COLO668 (cell line): ENCODE measurements at regions not wholly inside any gene's neighbourhood (a gene's known extent, or its start where the extent isn't known, plus 50 kb on each side); places are given as distances from the start of the nearest gene placed in this dataset.
"Not testable (repeated sequence)": the region's sequence is repeated elsewhere in the genome, so short reads cannot be mapped to it uniquely, and the experiment has no call there.

Experiments used
- DNase-seq: peaks from one replicate; lab custom pipeline; 2025; ENCODE audit not compliant: unreplicated experiment; lab: John Stamatoyannopoulos, UW

DNA sequence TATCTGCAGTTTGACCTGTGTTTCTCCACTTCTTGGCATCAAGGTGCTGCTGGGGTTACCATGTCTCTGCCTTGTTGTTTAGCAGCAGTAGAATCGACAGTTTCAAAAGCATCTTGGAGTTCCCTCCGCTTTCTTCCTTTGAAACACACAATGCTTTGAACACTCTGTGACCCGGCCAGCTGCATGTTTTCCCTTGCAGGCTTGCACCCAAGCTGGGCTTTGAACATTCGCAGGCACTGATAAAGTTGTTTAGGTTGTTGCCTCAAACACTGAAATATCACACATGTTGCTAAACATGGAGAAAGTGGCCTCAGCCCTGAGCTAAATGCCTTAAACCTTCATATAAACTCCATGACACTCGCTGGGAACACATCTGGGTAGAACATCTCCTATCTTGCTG lies 251.7 kb downstream of the TSN start:
- DNase-seq = no peak

DNA sequence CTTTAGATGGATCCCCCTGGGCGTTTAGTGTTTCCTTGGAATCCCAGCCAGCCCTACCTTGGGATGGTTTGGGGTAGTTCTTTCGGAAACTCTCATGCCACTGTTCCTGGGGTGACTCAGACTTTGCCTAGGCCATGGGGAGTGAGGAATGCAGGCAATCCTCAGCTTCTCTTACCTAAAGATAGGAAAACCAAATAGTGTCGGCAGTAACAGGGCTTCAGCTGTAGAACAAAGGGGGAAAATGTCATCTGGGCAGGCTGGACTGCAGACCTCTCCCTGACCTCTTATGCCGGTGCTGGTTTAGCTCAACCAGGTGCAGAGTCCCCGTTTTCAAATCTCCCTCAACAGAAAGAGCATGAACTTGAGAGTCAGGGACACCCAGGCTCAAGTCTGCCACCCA lies 252.1 kb downstream of the TSN start:
- DNase-seq = no peak

DNA sequence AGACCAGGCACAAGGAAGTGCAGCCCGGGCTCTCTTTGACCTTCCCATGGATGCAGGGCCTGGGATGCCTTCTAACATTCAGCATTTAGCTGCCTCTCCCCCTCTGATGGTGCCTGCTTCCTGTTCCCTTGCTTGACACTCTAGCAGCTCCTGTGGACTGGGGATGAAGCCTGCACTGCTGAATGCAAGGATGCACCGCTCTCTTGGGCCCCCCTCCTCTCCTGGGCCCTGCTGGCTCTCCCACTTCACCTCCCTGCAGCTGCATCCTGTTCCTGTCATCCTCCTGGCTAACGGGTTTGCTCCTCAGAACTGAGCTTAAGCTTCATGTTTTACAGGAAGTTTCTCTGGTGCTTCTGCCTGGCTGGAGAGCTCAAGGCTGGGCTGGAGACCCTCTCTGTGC lies 254.1 kb downstream of the TSN start:
- no peak for DNase-seq

DNA sequence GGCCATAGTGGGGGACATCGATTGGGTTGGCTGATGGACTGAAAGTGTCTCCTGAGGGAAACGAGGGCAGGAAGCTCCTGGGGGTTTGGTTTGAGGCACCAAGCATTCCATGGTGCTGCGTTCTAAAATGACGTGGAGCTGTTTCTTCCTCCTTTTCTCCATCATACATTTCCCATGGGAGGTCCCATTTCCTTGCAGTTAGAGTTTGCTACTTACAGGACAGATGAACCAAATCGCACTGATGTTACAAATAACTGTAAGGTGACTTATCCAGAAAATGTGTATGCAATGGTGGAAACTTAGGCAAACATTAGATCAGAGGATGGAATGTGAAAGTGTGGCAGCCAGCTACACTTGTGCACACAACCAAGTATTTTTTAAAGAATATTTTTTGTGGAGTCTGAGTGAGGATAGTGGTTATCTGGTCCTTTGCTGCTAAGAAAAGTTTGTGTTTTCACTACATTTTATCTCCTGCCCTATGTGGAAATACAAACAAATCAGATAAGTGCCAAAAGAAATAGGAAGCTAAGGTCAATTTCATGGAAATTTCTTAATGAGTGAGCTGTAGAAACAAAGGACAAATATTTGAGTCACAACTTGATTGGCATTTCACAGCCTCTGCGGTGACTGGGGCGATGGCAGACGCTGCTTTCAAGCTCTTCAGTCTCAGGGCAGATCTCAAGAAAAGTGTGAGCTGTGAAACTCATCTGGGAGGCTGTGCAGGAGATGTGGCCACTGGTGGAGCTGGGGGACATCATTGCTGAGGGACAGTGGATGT lies 256.2 kb downstream of the TSN start:
- no peak for DNase-seq

DNA sequence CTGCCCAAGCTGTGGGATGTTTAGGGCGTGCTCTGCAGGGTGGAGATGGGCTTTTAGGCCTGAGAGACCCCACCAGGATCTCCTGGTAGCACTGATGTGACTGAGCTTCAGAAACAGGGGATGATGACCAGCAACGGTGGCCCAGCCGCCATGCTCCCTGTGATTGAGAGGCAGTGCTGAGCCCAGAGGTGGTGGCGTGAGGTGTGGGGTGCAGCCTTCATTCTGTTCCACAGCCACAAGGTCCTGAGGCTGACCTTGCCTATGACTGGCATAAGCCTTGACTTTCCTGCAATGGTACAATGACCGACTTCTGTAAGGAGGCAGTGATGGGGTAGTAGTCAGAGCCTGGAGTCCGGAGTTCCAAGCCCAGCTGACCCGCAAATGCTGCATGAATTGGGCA lies 263.3 kb downstream of the TSN start:
- DNase-seq = no peak

DNA sequence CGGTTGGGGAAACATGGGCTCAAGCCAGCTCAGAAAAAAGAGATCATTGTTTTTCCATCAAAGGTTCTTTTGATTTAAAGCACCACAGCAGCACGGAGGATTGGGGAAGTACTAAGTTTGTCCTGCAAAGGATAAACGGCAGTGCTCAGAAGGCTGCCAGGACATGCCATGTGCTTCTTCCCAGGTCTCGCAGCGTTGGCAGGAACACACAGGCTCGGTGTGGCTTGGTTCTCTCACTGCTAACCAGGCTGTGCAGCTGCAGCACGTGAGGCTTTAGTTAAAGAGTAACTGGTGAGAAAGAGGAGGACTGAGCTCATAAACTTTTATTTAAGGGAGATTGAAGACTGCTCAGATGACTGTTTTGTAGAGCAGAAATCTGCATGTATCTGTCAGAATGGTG lies 264.3 kb downstream of the TSN start:
- peak; percentile 38 for DNase-seq

DNA sequence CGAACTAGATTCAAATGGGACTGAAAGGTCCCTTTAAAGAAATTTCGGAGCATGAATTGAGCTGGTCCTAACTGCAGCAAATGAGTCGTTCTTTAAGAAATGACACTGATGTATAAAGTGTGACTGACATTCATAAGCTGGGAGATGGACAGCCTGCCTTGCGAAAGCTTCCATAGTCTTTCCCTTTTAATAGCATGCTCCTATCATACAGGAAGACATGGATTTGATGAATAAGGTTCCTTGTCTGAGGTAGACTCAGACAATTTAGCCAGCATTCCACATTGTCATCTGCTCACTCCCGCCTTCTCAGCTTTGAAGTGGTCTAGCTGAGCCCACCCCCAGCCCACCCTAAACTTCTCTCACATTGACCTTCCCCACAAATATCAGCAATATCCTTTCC lies 264.9 kb downstream of the TSN start:
- no peak for DNase-seq

DNA sequence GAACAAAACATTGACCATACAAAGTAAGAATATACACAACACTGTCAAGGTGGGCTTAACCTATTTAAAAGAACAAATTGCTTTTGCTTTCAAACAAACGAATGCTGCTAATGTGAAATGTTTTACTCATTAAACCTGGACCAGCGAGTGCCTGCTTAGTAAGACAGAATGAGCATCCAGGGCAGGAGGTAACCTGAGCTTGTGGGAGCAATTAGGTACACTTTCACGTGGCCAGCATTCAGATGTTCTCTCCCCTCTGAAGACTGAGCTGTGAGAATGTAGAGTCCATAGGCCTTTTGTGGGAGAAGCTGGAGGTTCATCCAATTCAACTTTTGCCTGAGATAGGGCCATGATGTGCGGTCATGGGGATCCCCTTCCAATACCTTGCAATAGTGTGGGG lies 266.5 kb downstream of the TSN start:
- DNase-seq = no peak

DNA sequence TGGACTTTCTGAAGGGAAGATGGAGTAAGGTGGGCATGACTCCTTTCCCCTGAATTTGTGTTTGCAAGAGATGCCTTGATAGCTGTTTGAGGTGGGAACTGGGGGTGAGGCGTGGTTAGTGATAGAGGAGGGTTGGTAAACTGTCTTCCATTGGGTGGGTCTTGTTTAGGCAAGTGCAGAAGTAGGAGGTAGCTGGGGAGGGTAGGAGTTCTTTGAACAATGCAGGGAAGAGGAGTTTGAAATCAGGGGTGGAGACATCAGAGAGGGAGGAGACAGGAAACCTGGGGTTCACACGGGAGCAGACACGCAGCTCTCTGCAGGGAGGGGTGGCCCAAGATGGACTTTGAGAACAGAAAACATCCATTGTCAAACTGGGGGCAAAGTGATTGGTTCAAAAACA lies 267.1 kb downstream of the TSN start:
- DNase-seq = no peak

DNA sequence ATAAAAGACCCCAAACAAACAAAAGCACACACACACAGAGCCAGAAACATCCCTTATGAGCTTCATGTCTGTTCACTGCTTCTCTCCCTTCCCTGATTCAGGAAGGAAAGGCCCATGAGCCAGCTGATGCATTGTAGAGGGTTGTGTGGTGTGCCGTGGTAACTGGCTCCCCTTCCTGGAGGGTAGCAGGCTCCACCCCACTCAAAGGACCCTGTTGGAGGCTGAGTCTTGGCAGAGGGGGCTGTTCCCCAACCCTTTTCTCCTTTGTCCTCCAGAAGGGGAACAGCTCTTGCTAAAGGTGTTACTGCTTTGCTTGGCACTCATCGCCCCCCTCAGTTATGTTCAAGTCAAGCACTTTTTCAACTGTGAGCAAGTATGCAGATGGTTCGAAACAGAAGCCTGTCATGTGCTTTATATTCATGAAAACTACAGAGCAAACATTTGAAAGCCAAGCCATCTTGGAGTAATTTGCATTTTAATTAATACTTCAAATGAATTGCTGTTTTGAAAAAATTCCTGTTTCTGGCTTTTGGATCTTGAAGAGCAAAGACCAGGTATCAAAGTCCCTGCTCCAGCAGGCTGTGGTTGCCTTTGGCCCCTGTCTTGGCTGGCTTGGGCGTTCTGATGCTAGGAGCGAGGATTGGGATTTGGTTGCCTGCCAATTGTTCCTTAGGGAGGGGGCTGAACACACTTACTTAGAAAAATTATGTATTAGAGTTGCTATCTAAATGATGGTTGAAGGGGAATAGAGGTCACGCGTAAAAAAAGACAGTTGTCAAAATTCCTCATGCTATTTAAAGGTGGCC lies 267.8 kb downstream of the TSN start:
- no peak for DNase-seq

DNA sequence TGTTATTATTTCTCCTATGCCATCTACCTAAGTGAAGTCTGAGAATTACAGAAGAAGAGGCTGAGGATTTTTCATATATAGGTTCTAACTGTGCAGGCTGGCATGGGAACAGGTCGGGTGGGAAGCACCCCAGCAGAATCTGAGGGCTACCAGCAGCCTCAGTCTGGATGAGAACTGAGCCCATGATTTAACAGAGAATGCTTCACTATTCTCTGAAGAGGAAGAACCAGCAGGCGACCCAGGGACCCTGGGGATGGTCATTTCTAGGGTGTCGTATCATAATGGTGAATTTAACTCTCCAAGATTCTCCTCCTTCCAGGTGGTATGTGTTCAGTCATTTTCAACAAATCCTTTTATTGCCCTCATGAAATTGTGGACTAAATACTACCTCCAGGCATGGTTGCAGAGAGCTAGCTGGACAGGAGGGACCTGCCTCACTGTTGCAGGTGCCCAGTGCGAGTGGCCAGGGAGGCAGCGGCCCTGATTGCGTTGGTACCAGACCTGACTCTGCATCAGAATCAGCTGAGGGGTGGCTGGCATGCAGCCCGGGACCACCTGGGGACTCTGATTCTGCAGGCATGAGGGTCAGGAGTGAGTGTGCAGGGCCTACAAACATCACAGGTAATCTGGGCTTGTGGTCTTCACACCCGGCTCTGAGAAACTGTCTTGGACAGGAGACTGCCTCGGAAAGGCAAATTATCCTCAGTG lies 272.2 kb downstream of the TSN start:
- DNase-seq = no peak

DNA sequence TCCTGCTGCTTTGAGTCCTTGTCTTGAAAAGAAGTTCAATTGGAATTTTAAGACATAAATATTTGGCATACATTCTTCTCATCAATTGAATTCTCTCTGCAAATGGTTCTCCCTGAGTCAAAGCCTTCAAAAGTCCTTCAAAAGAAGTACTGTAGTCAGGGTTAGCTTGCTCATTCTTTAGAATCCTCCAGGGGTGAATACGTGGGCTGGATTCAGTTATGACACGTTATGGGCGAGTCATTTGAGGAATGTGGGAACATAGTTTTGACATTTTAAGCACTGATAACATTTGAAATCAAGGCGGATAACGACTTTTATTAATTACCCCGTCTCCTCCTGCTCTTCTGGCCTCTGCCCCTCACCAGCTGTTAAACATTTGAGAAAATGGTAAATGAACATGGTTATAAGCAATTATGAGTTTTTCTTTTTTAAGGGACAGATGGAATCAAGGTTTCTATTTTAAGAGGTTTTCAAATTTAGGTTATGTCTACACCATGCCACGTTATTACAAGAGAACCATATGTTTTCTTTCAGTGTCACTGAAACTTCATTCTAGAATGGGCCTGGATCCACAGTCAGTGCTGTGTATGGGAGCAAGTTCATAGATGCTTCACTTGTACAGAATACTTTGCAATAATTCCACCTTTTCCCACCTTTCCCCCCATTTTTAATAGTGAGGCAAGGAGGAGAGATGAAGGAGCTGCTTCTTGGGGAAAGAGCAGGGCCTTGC lies 273.1 kb downstream of the TSN start:
- no peak for DNase-seq

DNA sequence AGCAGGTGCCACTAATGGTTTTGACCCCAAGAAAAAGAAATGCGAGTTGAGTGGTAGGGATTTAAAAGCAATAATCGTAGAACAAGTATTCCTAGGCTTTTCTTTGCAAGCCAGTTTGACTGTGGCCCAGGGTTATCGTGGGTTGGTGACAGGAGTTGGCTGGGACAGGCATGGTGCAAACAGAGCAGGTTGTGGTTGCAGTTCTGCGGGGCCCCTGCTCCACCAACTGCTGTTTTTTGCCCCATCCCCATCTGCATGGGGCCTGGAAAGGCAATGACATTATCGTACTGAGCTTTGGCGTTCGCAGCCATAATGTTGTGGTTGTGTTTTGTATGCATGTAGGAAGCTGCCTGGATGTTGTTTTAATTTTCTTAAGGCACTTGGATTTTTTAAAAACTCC lies 274.0 kb downstream of the TSN start:
- no peak for DNase-seq

DNA sequence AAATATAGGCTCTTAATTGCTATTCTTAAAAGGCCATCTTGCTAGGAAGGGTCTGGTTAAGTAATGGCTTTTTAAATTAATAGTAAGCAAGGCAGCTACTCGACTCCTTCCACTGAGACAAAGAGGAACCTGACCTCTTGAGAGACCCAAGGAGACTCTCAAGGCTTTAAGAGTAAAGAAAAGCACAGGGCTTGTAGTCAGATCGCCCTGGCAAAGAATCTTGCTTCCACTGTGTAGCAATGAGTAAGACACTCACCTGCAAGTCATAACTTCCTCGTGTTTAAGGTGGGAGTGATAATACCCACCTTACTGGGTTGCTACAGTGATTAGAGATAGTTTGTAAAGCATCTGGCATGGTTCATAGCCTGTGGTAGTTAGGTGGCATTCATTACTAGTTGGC lies 274.5 kb downstream of the TSN start:
- no peak for DNase-seq

DNA sequence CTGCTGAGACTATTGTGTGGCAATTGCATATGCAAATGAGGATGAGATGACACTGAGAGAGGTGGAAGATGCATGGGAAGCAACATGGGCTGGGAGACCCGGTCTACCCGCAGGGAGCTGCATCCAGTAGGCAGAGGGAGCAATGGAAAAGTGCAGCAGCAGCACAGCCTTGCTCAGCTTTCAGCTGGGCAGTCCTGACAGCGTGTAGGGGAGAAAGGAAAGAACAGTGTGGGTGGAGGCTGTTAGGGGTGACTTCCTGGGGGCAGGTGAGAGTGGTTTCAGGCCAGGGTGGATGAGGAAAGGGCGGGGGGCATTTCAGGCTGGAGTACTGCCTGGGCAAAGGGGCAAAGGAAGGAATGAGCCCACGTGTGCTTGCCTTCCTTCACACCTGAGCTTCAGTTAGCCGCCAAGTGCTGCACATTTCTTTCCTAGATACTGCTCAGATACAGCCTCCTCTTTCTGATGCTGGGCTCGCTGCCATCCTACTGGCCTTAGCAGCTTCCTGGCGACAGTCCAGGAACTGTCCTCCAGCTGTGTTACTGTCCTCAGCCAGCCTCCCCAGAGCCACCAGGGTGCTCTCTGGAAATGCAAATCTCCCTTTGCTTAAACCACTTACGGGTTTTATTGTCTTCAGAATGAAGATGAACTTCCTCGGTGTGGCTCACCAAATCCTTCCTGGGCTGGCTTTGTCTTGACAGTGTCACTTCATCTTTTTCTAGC lies 276.3 kb downstream of the TSN start:
- peak; percentile 60 for DNase-seq

DNA sequence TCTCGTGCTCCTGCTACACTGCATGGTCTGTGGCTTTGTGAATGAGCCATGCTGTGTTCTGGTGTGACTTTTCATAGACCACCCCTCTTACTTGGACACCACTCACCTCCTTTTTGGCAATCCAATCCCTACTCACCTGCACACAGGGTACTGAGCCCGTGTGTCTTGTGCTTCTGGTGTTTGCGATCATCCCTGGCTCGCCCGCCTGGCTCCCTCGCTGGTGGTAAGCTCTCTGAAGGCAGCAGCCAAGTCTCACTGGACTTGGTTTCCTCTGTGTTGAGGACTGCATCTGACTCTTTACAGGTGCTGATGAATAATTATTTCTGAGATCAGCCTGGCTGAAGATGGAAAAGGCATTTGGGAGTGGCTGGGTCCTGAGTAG lies 276.8 kb downstream of the TSN start:
- no peak for DNase-seq

DNA sequence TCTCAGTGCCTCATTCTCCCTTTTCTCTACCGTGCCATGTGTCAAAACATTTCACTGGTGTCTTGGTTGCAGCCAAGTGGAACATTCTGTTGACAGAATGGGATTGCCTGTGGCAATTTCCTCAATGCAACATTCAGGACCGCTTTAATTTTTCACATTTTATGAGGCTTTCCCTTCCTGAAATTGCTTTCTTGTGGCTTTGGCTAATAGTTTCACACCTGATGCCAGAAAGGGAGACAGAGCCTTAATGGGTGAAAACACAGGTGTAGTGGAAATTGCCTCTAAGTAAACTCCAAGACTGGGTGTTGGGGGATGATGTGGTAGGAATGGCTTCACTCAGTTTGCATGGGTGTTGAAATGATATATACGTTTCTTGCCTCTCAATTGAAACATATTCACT lies 278.3 kb downstream of the TSN start:
- DNase-seq = no peak

DNA sequence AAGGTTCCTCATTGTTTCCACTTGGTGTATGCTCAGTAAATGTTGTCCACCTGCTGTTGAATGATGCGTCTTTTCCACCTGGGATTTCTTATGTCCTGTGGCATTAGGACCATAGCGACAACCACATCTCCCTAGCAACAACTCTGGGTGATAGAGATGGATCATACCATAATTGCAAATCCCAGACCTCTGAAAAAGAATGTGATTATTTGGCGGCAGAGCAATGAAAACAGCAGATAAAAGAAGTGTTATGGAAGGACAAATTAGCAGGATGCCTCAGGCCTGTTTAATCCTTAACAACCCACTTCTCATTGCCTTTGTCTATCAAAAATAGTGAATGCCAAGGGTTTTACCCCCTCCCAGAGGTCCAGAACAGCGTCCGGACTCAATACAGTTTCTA lies 278.9 kb downstream of the TSN start:
- DNase-seq = peak; percentile 41

DNA sequence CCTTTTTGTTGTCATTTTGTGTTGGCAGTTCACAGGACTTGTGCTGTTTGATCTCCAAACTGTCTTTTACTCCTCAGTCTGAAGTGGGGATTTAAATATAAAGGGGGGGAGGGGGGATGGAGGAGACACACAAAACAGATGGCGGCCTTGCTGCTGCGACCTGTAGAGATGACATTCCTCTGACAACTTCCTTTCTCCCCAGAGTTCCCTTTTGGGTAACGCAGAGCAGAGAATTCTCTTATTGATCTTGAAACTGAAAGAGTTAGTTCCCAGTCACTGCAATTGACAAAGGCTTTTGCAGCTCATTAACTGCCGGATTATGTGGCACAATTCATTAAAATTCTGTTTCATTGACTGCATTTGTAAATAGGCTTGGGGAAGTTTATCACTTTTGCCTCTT lies 279.3 kb downstream of the TSN start:
- no peak for DNase-seq

DNA sequence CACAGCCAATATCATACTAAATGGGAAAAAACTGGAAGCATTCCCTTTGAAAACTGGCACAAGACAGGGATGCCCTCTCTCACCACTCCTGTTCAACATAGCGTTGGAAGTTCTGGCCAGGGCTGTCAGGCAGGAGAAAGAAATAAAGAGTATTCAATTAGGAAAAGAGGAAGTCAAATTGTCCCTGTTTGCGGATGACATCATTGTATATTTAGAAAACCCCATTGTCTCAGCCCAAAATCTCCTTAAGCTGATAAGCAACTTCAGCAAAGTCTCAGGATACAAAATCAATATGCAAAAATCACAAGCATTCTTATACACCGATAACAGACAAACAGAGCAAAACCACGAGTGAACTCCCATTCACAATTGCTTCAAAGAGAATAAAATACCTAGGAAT lies 283.4 kb downstream of the TSN start:
- DNase-seq = not testable (repeated sequence)

DNA sequence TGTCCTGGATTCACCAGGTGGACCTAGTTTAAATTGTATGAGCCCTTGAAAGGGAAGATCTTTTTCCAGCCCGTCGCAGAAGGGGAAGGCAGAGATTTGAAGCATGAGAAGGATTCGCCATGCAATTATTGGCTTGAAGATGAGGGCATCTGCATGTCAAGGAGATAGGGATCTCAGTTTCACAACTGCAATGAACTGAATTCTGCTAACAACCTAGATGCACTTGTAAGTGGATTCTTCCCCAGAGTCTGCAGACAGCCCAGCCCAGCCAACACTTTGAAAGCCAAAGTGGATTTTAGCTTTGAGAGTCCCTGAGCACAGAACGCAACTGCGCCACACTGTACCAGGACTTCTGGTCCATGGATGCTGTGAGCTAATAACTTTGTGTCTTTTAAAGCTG lies 286.0 kb downstream of the TSN start:
- no peak for DNase-seq
